ENCODE measurements at regions not wholly inside any gene's neighbourhood (a gene's known extent, or its start where the extent isn't known, plus 50 kb on each side); places are given as distances from the start of the nearest gene placed in this dataset.
"Not testable (repeated sequence)": the region's sequence is repeated elsewhere in the genome, so short reads cannot be mapped to it uniquely, and the experiment has no call there.

DNA sequence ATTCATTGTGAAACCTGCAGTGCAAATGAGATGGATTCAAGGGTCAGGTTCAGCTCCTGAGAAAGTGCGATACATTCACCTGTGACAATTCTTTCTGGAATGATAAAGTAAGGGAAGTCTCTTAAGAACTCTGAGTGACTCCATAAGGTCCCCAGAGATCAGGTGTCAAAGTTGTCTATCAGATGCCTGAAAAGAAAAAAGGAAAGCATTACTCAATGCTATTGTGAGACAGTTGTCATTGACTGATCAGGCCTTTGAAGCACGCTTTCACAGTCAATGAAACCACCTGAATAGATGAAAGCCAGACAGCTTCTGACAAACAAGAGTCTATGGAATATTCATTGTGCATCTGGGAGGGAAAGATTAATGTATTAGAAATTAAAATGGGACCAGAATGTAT lies 252.7 kb upstream of the GALNT5 start:
- DNase-seq (no peak), ATAC-seq (no peak)
- intact Hi-C loops (cut with DNase I): no loop called here
- Histone ChIP-seq H3K27me3 (no peaks in the 10 kb centered on the region), H3K4me3 (no peak overlapping the region), H3K9me3 (no peaks in the 10 kb centered on the region), H3K36me3 (replicated peaks in 1 of 2; ENCODE audit: insufficient read depth in 1 of 2, low read depth in 2 of 2) (no peaks in the 10 kb centered on the region), H3K27ac (no peak overlapping the region), H3K4me1 (no peaks in the 10 kb centered on the region)
- WGBS, 2 donors: 49 to 58% methylated on average over 2 of the region's 2 CpGs
- no peak for TF ChIP-seq POLR2A (IDR thresholded peaks at IDR 0.05)
- TF ChIP-seq, protein P1, sequence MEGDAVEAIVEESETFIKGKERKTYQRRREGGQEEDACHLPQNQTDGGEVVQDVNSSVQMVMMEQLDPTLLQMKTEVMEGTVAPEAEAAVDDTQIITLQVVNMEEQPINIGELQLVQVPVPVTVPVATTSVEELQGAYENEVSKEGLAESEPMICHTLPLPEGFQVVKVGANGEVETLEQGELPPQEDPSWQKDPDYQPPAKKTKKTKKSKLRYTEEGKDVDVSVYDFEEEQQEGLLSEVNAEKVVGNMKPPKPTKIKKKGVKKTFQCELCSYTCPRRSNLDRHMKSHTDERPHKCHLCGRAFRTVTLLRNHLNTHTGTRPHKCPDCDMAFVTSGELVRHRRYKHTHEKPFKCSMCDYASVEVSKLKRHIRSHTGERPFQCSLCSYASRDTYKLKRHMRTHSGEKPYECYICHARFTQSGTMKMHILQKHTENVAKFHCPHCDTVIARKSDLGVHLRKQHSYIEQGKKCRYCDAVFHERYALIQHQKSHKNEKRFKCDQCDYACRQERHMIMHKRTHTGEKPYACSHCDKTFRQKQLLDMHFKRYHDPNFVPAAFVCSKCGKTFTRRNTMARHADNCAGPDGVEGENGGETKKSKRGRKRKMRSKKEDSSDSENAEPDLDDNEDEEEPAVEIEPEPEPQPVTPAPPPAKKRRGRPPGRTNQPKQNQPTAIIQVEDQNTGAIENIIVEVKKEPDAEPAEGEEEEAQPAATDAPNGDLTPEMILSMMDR (IDR thresholded peaks at IDR 0.05): no peak

DNA sequence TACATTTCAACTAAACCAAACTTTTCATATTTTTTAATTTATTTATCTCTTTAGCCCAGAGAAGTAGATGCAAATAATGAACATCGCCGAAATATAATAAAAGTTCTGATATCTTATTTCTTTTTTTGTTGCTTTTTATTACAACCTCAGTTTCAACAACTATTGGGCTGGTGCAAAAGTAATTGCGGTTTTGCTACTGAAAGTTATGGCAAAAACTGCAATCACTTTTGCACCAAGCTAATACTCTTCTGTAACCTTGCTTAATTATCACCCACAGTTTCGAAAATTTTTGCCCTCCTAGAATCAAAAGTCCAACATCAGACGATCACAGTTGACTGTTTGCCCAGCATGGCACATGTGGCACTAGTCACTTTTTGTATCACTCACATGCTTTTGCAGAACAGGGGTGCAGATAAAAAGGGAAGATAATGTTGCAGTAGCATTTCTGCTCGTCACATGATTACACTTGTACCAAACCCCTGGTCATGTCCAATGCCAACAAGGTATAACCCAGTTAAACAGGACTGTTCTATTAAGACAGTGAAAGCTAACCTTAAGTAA lies 242.4 kb upstream of the GALNT5 start:
- intact Hi-C loops (cut with DNase I): no loop called here
- H3K9me3 ChIP-seq: peaks cover 0 to 3% (median 0%) of the 10 kb centered on the region in 3 donors
- no peaks in the 10 kb centered on the region for H3K36me3 ChIP-seq (replicated peaks in 1 of 2; ENCODE audit: insufficient read depth in 1 of 2, low read depth in 2 of 2)
- 53 to 55% methylated on average over 6 of the region's 6 CpGs for whole genome bisulfite sequencing, 2 donors
- no peaks in the 10 kb centered on the region for H3K27me3 ChIP-seq
- no peak overlapping the region for H3K27ac ChIP-seq
- ATAC-seq (no peak), DNase-seq (no peak)
- no peak overlapping the region for H3K4me3 ChIP-seq
- TF ChIP-seq POLR2A (IDR thresholded peaks at IDR 0.05): no peak
- TF ChIP-seq, protein P1 (IDR thresholded peaks at IDR 0.05): no peak
- no peaks in the 10 kb centered on the region for H3K4me1 ChIP-seq

GRCh38 chr2:157023264-157023663 lies 234.2 kb upstream of the GALNT5 start:
- ATAC-seq; intact Hi-C loops (cut with DNase I); DNase-seq; H3K27me3 ChIP-seq; H3K27ac ChIP-seq; H3K9me3 ChIP-seq; H3K4me3 ChIP-seq; H3K36me3 ChIP-seq (replicated peaks in 1 of 2; ENCODE audit: insufficient read depth in 1 of 2, low read depth in 2 of 2); H3K4me1 ChIP-seq: not testable (repeated sequence)
- 21 to 23% methylated on average over 1 of the region's 1 CpG for WGBS, 2 donors

GRCh38 chr2:157024129-157024528 lies 233.4 kb upstream of the GALNT5 start:
- no peak overlapping the region for H3K27ac ChIP-seq
- intact Hi-C loops (cut with DNase I): no loop called here
- no peaks in the 10 kb centered on the region for H3K4me1 ChIP-seq
- H3K27me3 ChIP-seq: no peaks in the 10 kb centered on the region
- no peak for DNase-seq
- no peak for ATAC-seq
- no peaks in the 10 kb centered on the region for H3K36me3 ChIP-seq (replicated peaks in 1 of 2; ENCODE audit: insufficient read depth in 1 of 2, low read depth in 2 of 2)
- TF ChIP-seq, protein P1 (IDR thresholded peaks at IDR 0.05): no peak
- no peak for TF ChIP-seq POLR2A (IDR thresholded peaks at IDR 0.05)
- 56 to 66% methylated on average over 5 of the region's 5 CpGs for WGBS, 2 donors
- H3K9me3 ChIP-seq: no peaks in the 10 kb centered on the region
- no peak overlapping the region for H3K4me3 ChIP-seq

DNA sequence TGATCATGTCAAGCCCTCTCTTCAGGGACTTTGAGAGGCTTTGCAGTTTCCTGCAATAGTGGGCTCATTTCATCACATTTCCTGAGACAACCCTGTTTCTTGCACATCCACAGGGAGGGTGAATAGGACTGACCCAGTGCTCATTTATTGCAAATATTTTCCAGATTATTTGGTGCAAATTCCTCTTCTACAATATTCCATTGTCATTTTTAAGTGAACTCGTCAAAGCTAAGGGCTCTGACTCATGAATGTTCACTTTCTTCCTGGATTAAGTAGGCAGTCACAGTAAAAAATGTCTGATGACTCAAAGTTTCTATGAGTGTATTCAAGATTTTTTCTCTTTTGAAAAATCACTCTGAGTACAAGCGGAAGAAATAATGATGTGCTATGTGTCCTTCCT lies 225.5 kb upstream of the GALNT5 start:
- no peak for DNase-seq
- Histone ChIP-seq H3K27ac (no peak overlapping the region), H3K27me3 (no peaks in the 10 kb centered on the region), H3K36me3 (replicated peaks in 1 of 2; ENCODE audit: insufficient read depth in 1 of 2, low read depth in 2 of 2) (no peaks in the 10 kb centered on the region), H3K9me3 (no peaks in the 10 kb centered on the region), H3K4me1 (no peaks in the 10 kb centered on the region), H3K4me3 (no peak overlapping the region)
- ATAC-seq: no peak
- TF ChIP-seq, protein P1 (IDR thresholded peaks at IDR 0.05): no peak
- TF ChIP-seq POLR2A (IDR thresholded peaks at IDR 0.05): no peak
- intact Hi-C loops (cut with DNase I): no loop called here
- whole genome bisulfite sequencing, 2 donors: 68 to 71% methylated on average over 2 of the region's 2 CpGs
